Vagina (tissue), 2 donors: ENCODE measurements at regions not wholly inside any gene's neighbourhood (a gene's known extent, or its start where the extent isn't known, plus 50 kb on each side); places are given as distances from the start of the nearest gene placed in this dataset.

Experiments
- POLR2A ChIP-seq, 2 donors: fragments of 450-650 bp; IDR thresholded peaks; one replicate each; pipeline ENCODE4 v1.6.1; 2017; ENCODE audit warnings: antibody characterized with exemption in 2 of 2, mild to moderate bottlenecking in 2 of 2, moderate library complexity in 2 of 2
- POLR2AphosphoS5 ChIP-seq, 2 donors: sonication (generic); formaldehyde crosslinking; IDR thresholded peaks; one replicate each; pipeline ENCODE4 v1.9.0; 2017; ENCODE audit warnings: antibody characterized with exemption in 2 of 2, mild to moderate bottlenecking in 2 of 2, low read depth in 1 of 2; ENCODE audit not compliant: insufficient read depth in 1 of 2
- TF ChIP-seq, protein P1 (sequence below), 3 experiments: fragments of 450-650 bp in 2 of 3; fragments of 200-600 bp in 1 of 3; sonication (generic) in 1 of 3; IDR thresholded peaks; one replicate each; pipeline ENCODE4 v1.5.1; 2017 to 2019; ENCODE audit warnings: antibody characterized with exemption in 3 of 3, mild to moderate bottlenecking in 2 of 3, moderate library complexity in 2 of 3

DNA sequence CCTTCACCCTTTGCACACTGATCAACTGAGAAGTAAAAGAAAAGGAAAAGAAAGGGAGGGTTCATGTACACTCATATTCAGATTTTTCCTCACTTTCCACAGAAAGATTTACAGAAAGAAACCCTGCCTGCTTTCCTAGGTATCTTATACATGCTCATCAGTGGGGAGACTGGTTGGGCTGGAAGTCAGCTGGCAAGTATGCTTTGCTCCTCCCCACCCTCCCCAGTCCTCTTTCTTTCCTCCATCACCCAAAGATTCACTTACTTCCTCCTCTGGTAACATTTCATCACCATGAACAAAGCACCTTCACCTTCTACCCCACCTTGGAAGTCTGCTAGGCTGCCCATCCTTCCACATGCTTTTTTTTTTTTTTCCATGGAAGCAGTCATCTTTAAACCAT, 153.2 kb upstream of the NRBF2 start:
- TF ChIP-seq, protein P1, sequence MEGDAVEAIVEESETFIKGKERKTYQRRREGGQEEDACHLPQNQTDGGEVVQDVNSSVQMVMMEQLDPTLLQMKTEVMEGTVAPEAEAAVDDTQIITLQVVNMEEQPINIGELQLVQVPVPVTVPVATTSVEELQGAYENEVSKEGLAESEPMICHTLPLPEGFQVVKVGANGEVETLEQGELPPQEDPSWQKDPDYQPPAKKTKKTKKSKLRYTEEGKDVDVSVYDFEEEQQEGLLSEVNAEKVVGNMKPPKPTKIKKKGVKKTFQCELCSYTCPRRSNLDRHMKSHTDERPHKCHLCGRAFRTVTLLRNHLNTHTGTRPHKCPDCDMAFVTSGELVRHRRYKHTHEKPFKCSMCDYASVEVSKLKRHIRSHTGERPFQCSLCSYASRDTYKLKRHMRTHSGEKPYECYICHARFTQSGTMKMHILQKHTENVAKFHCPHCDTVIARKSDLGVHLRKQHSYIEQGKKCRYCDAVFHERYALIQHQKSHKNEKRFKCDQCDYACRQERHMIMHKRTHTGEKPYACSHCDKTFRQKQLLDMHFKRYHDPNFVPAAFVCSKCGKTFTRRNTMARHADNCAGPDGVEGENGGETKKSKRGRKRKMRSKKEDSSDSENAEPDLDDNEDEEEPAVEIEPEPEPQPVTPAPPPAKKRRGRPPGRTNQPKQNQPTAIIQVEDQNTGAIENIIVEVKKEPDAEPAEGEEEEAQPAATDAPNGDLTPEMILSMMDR (IDR thresholded peaks at IDR 0.05) = no peak
- TF ChIP-seq POLR2A (IDR thresholded peaks at IDR 0.05) (no peak), POLR2AphosphoS5 (IDR thresholded peaks at IDR 0.05; ENCODE audit: insufficient read depth in 1 of 2, low read depth in 1 of 2) (no peak)
